ENCODE measurements at regions not wholly inside any gene's neighbourhood (a gene's known extent, or its start where the extent isn't known, plus 50 kb on each side); places are given as distances from the start of the nearest gene placed in this dataset.

DNA sequence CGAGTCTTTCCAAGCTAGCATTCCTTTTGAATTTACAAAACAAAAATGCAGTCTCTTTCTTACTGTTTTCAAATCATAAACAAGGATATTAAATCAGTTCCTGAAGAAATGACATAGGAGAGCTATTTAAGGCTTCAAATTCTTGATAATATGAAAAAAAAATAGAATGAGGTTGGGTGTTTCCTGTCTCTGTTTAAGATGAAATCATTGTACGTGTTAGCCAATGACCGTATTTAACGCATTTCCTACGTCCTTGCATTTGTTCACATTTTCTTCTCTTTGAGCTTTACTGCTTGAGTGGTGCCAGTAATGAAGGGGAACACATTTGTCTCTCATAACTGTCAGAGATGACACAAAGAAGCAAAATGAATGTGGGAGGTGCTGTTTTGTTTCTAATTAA lies 821.3 kb downstream of the DIAPH3 start:
- Histone ChIP-seq H2BK20ac (ENCODE audit: low read depth, low read length, poor library complexity, severe bottlenecking) (no peak overlapping the region), H3K23ac (ENCODE audit: insufficient read length, low read depth, low read length) (no peak overlapping the region), H3K18ac (ENCODE audit: insufficient read length, low read depth, low read length) (no peak overlapping the region), H3K4me2 (ENCODE audit: insufficient read depth, insufficient read length, low read length) (no peak overlapping the region), H2BK12ac (ENCODE audit: insufficient read length, low read depth, low read length) (no peak overlapping the region), H3K9ac (ENCODE audit: extremely low read depth, insufficient read length, low read length) (no peak overlapping the region), H2BK15ac (ENCODE audit: low read depth, low read length) (no peak overlapping the region), H4K8ac (replicated peaks; ENCODE audit: insufficient read length, low read depth, low read length) (no peak overlapping the region), H2BK120ac (ENCODE audit: low read depth, low read length, poor library complexity, severe bottlenecking) (no peak overlapping the region), H3K4me1 (ENCODE audit: insufficient read depth, low read length) (no peaks in the 10 kb centered on the region), H3T11ph (ENCODE audit: low read length) (no peak overlapping the region), H2BK5ac (ENCODE audit: insufficient read length, low read length) (no peak overlapping the region), H3K27ac (ENCODE audit: insufficient read length, low read depth, low read length) (no peak overlapping the region), H3K79me1 (ENCODE audit: insufficient read depth, low read depth, low read length, poor library complexity, severe bottlenecking) (no peaks in the 10 kb centered on the region), H4K20me1 (ENCODE audit: control insufficient read depth, insufficient read depth, insufficient read length) (no peaks in the 10 kb centered on the region), H2AK5ac (ENCODE audit: insufficient read length, low read length) (no peak overlapping the region), H3K27me3 (ENCODE audit: insufficient read depth, low read length) (no peaks in the 10 kb centered on the region), H3K79me2 (ENCODE audit: insufficient read depth, low read length) (no peaks in the 10 kb centered on the region), H3K4ac (ENCODE audit: low read depth, low read length) (no peak overlapping the region), H3K56ac (ENCODE audit: insufficient read length, low read depth, low read length) (no peak overlapping the region), H4K5ac (ENCODE audit: insufficient read length, low read depth, low read length) (no peak overlapping the region), H2AFZ (ENCODE audit: low read length) (no peak overlapping the region), H4K91ac (ENCODE audit: insufficient read length, low read depth, low read length) (no peak overlapping the region), H3K23me2 (ENCODE audit: insufficient read length, low read depth, low read length, poor library complexity, severe bottlenecking) (no peaks in the 10 kb centered on the region), H3K14ac (ENCODE audit: insufficient read depth, low read length) (no peak overlapping the region), H3K9me3 (ENCODE audit: control insufficient read depth, low read depth, low read length) (no peaks in the 10 kb centered on the region)
- TF ChIP-seq, protein P1, sequence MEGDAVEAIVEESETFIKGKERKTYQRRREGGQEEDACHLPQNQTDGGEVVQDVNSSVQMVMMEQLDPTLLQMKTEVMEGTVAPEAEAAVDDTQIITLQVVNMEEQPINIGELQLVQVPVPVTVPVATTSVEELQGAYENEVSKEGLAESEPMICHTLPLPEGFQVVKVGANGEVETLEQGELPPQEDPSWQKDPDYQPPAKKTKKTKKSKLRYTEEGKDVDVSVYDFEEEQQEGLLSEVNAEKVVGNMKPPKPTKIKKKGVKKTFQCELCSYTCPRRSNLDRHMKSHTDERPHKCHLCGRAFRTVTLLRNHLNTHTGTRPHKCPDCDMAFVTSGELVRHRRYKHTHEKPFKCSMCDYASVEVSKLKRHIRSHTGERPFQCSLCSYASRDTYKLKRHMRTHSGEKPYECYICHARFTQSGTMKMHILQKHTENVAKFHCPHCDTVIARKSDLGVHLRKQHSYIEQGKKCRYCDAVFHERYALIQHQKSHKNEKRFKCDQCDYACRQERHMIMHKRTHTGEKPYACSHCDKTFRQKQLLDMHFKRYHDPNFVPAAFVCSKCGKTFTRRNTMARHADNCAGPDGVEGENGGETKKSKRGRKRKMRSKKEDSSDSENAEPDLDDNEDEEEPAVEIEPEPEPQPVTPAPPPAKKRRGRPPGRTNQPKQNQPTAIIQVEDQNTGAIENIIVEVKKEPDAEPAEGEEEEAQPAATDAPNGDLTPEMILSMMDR (conservative IDR thresholded peaks at IDR 0.05), result no peak
- no peak overlapping the region for H3K4me3 Mint-ChIP-seq
- H3K36me3 Mint-ChIP-seq (ENCODE audit: insufficient read depth in 1 of 3, low read depth in 3 of 3), result no peaks in the 10 kb centered on the region
- H3K27ac Mint-ChIP-seq, result 0 out of 7 replicates have a peak overlapping the region, but pooled peaks of 1 of the 3 experiments have one; percentile 26
- no CpG with 5 or more reads among the region's 5 CpGs for WGBS (ENCODE audit: extremely low coverage, insufficient read length, low lambda C conversion rate)
- no peak for DNase-seq
- H3K4me1 Mint-ChIP-seq, result peaks cover 4 to 5% of the 10 kb centered on the region in 2 experiments; a peak in 2 of 4 replicates
- no peaks in the 10 kb centered on the region for H3K27me3 Mint-ChIP-seq (ENCODE audit: low read depth)
- no peaks in the 10 kb centered on the region for H3K9me3 Mint-ChIP-seq
